ENCODE measurements at regions not wholly inside any gene's neighbourhood (a gene's known extent, or its start where the extent isn't known, plus 50 kb on each side); places are given as distances from the start of the nearest gene placed in this dataset.

DNA sequence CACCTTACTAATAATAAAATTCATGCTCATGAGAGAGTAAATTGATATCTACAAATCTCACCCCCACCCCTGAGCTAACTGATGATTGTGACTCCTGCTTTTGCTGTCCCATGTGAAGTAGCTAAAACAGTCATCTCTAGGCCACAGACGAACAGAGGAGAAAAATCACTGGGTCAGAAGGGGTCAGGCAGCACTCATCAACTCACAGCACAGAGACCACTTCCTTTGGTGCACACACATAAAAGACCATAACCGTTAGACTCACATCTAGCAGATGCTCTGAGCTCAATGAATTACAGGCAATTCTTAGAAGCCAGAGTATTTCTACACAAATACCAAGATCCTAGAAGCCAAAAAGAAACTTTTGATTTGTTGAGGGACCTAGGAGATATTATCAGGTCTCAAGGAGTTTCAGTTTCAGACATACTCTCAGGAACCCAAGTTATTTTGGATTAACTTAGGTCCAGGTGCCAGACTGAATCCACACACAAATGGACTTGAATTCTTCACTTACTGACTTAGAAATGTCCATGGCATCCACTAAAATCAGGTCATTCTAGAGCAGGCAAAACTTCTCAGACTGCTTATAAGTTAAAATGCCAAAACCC lies 65.0 kb upstream of the TES start:
- TF ChIP-seq, protein P1, sequence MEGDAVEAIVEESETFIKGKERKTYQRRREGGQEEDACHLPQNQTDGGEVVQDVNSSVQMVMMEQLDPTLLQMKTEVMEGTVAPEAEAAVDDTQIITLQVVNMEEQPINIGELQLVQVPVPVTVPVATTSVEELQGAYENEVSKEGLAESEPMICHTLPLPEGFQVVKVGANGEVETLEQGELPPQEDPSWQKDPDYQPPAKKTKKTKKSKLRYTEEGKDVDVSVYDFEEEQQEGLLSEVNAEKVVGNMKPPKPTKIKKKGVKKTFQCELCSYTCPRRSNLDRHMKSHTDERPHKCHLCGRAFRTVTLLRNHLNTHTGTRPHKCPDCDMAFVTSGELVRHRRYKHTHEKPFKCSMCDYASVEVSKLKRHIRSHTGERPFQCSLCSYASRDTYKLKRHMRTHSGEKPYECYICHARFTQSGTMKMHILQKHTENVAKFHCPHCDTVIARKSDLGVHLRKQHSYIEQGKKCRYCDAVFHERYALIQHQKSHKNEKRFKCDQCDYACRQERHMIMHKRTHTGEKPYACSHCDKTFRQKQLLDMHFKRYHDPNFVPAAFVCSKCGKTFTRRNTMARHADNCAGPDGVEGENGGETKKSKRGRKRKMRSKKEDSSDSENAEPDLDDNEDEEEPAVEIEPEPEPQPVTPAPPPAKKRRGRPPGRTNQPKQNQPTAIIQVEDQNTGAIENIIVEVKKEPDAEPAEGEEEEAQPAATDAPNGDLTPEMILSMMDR (IDR thresholded peaks at IDR 0.05; ENCODE audit: low read depth, low read length, missing input control) = no peak
- TF ChIP-seq RAD21 (IDR thresholded peaks at IDR 0.05) (no peak), TAF1 (conservative IDR thresholded peaks at IDR 0.05) (no peak), YY1 (IDR thresholded peaks at IDR 0.05) (no peak), SP1 (IDR thresholded peaks at IDR 0.05) (no peak)
- TF ChIP-seq, protein P2, sequence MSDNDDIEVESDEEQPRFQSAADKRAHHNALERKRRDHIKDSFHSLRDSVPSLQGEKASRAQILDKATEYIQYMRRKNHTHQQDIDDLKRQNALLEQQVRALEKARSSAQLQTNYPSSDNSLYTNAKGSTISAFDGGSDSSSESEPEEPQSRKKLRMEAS (IDR thresholded peaks at IDR 0.05) = no peak
- TF ChIP-seq, protein P3, sequence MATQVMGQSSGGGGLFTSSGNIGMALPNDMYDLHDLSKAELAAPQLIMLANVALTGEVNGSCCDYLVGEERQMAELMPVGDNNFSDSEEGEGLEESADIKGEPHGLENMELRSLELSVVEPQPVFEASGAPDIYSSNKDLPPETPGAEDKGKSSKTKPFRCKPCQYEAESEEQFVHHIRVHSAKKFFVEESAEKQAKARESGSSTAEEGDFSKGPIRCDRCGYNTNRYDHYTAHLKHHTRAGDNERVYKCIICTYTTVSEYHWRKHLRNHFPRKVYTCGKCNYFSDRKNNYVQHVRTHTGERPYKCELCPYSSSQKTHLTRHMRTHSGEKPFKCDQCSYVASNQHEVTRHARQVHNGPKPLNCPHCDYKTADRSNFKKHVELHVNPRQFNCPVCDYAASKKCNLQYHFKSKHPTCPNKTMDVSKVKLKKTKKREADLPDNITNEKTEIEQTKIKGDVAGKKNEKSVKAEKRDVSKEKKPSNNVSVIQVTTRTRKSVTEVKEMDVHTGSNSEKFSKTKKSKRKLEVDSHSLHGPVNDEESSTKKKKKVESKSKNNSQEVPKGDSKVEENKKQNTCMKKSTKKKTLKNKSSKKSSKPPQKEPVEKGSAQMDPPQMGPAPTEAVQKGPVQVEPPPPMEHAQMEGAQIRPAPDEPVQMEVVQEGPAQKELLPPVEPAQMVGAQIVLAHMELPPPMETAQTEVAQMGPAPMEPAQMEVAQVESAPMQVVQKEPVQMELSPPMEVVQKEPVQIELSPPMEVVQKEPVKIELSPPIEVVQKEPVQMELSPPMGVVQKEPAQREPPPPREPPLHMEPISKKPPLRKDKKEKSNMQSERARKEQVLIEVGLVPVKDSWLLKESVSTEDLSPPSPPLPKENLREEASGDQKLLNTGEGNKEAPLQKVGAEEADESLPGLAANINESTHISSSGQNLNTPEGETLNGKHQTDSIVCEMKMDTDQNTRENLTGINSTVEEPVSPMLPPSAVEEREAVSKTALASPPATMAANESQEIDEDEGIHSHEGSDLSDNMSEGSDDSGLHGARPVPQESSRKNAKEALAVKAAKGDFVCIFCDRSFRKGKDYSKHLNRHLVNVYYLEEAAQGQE (IDR thresholded peaks at IDR 0.05) = no peak

Measured in liver (tissue), 3 donors.